ELR (cell line): ENCODE measurements at regions not wholly inside any gene's neighbourhood (a gene's known extent, or its start where the extent isn't known, plus 50 kb on each side); places are given as distances from the start of the nearest gene placed in this dataset.

Experiments used
- DNase-seq: peaks from one replicate; pipeline ENCODE4 v3.0.0-alpha.2; 2015; ENCODE audit warnings: low read depth

GRCh38 chr3:120544361-120544760, 51.8 kb upstream of the NDUFB4 start:
- DNase-seq, result no peak

DNA sequence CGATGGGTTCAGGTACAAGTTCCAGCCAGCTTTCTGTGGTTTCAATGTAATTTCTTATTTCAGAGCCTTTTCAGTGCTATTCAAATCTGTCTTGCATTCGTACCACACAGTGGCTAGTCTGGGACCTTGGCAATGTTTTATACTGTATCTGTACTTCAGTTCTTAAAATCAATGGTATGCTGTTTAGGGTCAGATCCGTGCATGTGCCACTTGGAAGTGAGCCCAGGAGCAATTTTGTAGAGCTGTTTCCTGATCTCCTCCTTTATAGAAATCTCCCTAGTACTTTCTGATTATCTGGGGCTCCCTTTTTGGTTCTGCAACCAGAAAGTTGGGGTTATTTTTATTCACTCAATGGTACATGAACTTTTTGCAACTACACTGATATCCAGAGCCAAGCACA, 59.5 kb upstream of the NDUFB4 start:
- DNase-seq, result no peak

- DNase-seq, result no peak
Observed at GRCh38 chr3:120532969-120533368, 63.2 kb upstream of the NDUFB4 start.

DNA sequence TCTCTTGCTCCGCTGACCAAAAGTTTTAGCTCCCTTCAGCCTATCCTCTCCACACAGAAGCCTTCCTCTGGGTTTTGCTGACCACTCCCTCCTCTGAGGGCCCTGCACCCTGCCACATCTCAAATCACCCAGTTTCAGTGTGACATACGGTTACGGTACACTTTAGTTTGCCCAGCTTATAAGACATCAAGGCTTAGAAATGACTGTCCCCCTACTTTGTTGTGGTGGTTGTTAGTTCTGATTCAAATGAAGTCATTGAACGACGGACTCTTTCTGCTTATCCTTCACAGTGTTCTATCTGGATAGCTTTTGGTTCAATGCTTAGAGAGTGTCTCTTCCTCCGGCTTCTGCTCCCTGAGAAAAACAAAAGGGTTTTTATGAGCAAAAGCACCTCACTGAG, 68.0 kb upstream of the NDUFB4 start:
- no peak for DNase-seq

DNA sequence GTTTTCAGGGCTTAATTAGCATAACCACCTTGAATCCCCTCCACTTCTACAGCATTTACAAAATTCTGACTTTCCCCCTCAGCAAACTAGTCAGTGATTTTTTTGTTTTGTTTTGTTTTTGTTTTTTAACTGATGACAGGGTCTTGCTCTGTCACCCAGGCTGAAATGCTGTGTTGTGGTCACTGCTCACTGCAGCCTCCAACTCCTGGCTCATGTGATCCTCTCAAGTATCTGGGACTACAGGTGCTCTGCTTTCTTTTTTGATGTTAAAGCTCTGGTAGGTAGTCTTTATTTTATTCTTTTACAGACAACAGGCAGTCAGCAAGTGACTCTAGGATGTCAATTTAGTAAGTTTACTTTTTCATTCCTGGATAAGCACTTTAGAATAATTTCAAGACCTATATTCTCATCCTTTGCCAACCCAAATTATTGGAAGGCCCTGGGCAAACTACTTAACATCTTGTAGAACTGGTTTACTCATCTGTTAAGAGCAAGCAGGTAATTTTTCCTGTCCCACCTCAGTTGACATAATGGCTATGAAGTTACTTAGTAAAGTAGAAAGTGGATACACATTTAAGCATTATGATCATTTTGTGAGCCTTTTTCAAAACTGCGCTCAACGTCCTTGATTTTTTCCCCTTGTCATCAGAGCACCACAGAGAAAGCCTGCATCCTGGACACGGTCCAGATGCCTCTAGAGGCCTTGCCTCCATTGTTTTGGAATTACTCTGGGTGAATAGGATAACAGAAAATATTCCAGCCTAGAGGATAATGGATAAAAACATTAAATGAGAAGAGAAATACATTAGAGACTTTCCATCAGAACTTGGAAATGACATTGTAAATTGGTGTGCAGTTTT, 69.9 kb upstream of the NDUFB4 start:
- no peak for DNase-seq

GRCh38 chr3:120524171-120524923, 71.8 kb upstream of the NDUFB4 start:
- peak; percentile 80 for DNase-seq

GRCh38 chr3:120516136-120516535, 65.3 kb upstream of the FSTL1 start:
- no peak for DNase-seq

- DNase-seq, result no peak
Observed at GRCh38 chr3:120512655-120513054, 61.9 kb upstream of the FSTL1 start.

- peak; percentile 78 for DNase-seq
Observed at GRCh38 chr3:120506828-120507774, 56.3 kb upstream of the FSTL1 start.

DNA sequence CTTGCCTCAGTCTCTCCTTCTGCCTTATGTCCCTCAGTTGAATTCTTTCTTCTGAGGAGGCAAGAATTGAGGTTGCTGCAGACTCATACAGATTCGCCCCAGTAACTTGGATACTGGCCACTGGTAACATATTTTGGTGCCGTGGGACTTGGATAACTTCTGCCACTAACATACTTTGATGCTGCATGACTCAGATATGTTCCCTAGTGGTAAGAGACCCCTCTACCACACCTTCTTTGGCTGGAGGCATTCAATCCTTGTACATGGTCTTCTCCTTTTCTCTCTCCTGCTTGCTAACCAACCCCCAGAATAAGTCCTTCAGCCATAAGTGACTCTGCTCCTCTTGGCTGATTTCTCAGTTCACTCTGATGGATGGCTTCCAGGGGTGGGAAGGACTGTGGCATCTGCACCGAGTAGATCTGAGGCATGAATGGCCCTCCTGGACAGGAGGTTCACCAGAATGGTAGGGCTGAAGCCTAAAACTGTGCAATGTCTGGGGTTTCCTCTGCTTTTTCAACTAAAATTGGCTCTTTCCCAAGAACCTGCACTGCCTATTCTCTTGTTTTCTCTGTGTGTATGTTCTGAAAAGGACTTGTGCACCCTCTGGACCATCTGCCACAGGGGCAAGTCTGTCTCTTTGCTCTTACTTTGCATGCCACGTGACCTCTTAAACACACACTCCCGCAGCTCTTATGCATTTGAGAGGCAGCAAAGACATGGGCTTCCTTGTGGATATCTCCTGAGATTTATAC, 55.5 kb upstream of the FSTL1 start:
- DNase-seq, result no peak

DNA sequence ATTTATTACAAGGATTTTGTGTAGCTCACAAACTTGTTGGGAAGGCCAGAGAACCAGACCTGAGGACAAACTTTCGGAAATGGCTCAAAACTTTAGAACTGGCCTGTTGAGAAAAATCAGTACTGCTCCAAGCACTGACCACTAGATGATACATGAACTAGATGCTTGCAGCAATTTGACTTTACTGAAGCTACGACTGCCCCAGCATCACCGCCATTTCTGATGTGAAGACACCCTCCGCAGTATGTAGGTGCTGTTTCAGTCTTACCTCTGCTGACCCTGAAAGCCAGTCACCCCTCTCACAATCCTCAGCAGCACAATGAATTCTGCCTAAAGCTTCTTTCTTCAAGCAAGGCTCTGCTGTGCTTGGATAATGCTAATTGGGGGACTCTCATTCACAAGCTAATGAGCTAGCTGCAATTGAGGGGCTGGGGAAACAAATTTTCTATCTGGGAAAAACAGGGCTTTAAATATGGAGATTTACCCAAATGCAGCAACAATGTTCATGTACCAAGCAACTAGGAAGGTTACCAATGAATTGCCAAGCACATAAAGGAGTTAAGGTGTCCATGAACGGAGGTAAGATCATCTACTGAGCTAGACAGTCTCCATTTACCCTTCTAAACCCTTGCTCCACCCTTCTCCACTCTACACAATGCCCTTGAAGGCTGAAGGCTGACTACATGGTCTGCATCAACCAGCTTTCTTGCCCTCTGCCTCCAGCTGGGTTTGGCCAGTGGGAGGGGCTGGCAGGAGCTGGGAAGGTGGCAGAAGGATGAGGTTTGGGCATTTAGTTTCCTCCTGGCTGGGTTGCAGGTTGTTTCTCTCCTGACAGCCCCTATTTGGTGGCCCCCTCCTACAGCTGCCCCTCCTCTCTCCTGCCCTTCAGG, 53.2 kb upstream of the FSTL1 start:
- no peak for DNase-seq

GRCh38 chr3:120502116-120502515, 51.3 kb upstream of the FSTL1 start:
- no peak for DNase-seq
